OCI-LY3 (cell line): ENCODE measurements at regions not wholly inside any gene's neighbourhood (a gene's known extent, or its start where the extent isn't known, plus 50 kb on each side); places are given as distances from the start of the nearest gene placed in this dataset.

Source experiments
- H2AFZ ChIP-seq: fragments of 200-600, 300-600 bp; shearing (Covaris generic); 2 replicates; pipeline ENCODE4 v1.6.0; 2014; ENCODE audit warnings: antibody characterized with exemption, low read depth, low read length
- H3K27ac ChIP-seq: fragments of 200-600, 300-600 bp; sonication (generic); 2 replicates; pipeline ENCODE4 v1.5.1; 2014; ENCODE audit warnings: mild to moderate bottlenecking, low read length, moderate library complexity, mixed read lengths
- H3K27me3 ChIP-seq: fragments of 200-600, 300-600 bp; sonication (generic); 2 replicates; pipeline ENCODE4 v1.6.1; 2014; ENCODE audit warnings: low read depth, low read length, mixed read lengths
- H3K36me3 ChIP-seq: fragments of 200-600, 300-600 bp; sonication (generic); replicated peaks from 2 replicates; pipeline ENCODE3; 2014; ENCODE audit warnings: low read depth, low read length, mixed read lengths
- H3K4me1 ChIP-seq: fragments of 300-600, 200-600 bp; sonication (generic); 2 replicates; pipeline ENCODE4 v1.6.1; 2014; ENCODE audit warnings: low read length, mixed read lengths
- H3K4me2 ChIP-seq: fragments of 200-600, 300-600 bp; sonication (generic); 2 replicates; pipeline ENCODE4 v1.6.1; 2014; ENCODE audit warnings: low read length, mixed read lengths
- H3K4me3 ChIP-seq: fragments of 300-600, 200-600 bp; sonication (generic); 2 replicates; pipeline ENCODE4 v1.5.1; 2014; ENCODE audit warnings: antibody characterized with exemption, mild to moderate bottlenecking, low read length, moderate library complexity
- H3K79me2 ChIP-seq: fragments of 300-600, 200-600 bp; shearing (Covaris generic); 2 replicates; pipeline ENCODE4 v1.6.1; 2014; ENCODE audit warnings: mild to moderate bottlenecking, low read length, mixed read lengths
- H3K9ac ChIP-seq: fragments of 300-600, 200-600 bp; shearing (Covaris generic); 2 replicates; pipeline ENCODE4 v1.6.0; 2014; ENCODE audit warnings: mild to moderate bottlenecking, low read length, moderate library complexity
- H3K9me3 ChIP-seq: fragments of 200-600, 300-600 bp; shearing (Covaris generic); 2 replicates; pipeline ENCODE4 v1.6.1; 2014; ENCODE audit warnings: low read length, mixed read lengths; ENCODE audit not compliant: insufficient read depth
- H4K20me1 ChIP-seq: fragments of 200-600, 300-600 bp; sonication (generic); 2 replicates; pipeline ENCODE4 v1.6.1; 2016; ENCODE audit warnings: low read length, mixed read lengths; ENCODE audit not compliant: insufficient read depth
- CTCF ChIP-seq: fragments of 200-600, 300-600 bp; sonication (generic); IDR thresholded peaks from 2 replicates; pipeline ENCODE4 v1.5.1; 2014; ENCODE audit warnings: antibody characterized with exemption, low read length, low read depth
- EZH2phosphoT487 ChIP-seq: fragments of 200-600 bp; shearing (Covaris generic); IDR thresholded peaks from 2 replicates; pipeline ENCODE4 v1.6.1; 2018; ENCODE audit warnings: antibody characterized with exemption, mixed run types, low read depth

- Histone ChIP-seq H3K4me1 (peaks cover 27% of the 10 kb centered on the region), H3K27ac (no peak overlapping the region), H3K9ac (no peak overlapping the region), H3K27me3 (no peaks in the 10 kb centered on the region), H3K79me2 (no peaks in the 10 kb centered on the region), H3K36me3 (no peaks in the 10 kb centered on the region), H3K4me3 (no peak overlapping the region), H4K20me1 (no peaks in the 10 kb centered on the region), H3K9me3 (no peaks in the 10 kb centered on the region), H2AFZ (no peak overlapping the region), H3K4me2 (peak overlapping the region; percentile 53; the same call in 1 of the 2 replicates)
- TF ChIP-seq CTCF (no peak), EZH2phosphoT487 (no peak)
Observed at GRCh38 chr1:184298440-184299405, 88.1 kb upstream of the C1orf21 start.

GRCh38 chr1:184299406-184299790 lies 87.4 kb upstream of the C1orf21 start:
- no peaks in the 10 kb centered on the region for H3K36me3 ChIP-seq
- H3K27me3 ChIP-seq, result no peaks in the 10 kb centered on the region
- TF ChIP-seq EZH2phosphoT487 (no peak), CTCF (no peak)
- H3K4me2 ChIP-seq, result peak overlapping the region; percentile 53
- H3K9me3 ChIP-seq, result no peaks in the 10 kb centered on the region
- H3K4me1 ChIP-seq, result peaks cover 27% of the 10 kb centered on the region
- no peaks in the 10 kb centered on the region for H4K20me1 ChIP-seq
- no peak overlapping the region for H2AFZ ChIP-seq
- peak overlapping the region; percentile 29 for H3K4me3 ChIP-seq
- no peak overlapping the region for H3K9ac ChIP-seq
- no peaks in the 10 kb centered on the region for H3K79me2 ChIP-seq
- peak overlapping the region; percentile 41; the same call in 1 of the 2 replicates for H3K27ac ChIP-seq

- Histone ChIP-seq H3K79me2 (no peaks in the 10 kb centered on the region), H3K4me2 (peak overlapping the region; percentile 53), H2AFZ (no peak overlapping the region), H3K9me3 (no peaks in the 10 kb centered on the region), H3K4me1 (peaks cover 27% of the 10 kb centered on the region), H3K27ac (peak overlapping the region; percentile 41), H3K36me3 (no peaks in the 10 kb centered on the region), H3K9ac (no peak overlapping the region), H3K4me3 (peak overlapping the region; percentile 29), H4K20me1 (no peaks in the 10 kb centered on the region), H3K27me3 (no peaks in the 10 kb centered on the region)
- no peak for TF ChIP-seq EZH2phosphoT487
- no peak for TF ChIP-seq CTCF
Observed at GRCh38 chr1:184299796-184300195, 87.0 kb upstream of the C1orf21 start.

GRCh38 chr1:184300446-184300845 lies 86.4 kb upstream of the C1orf21 start:
- no peaks in the 10 kb centered on the region for H3K27me3 ChIP-seq
- H3K4me3 ChIP-seq, result peak overlapping the region; percentile 29
- H3K9me3 ChIP-seq, result no peaks in the 10 kb centered on the region
- peak overlapping the region; percentile 53 for H3K4me2 ChIP-seq
- no peaks in the 10 kb centered on the region for H3K36me3 ChIP-seq
- no peak for TF ChIP-seq CTCF
- TF ChIP-seq EZH2phosphoT487, result no peak
- H4K20me1 ChIP-seq, result no peaks in the 10 kb centered on the region
- H3K4me1 ChIP-seq, result peaks cover 27% of the 10 kb centered on the region
- H3K79me2 ChIP-seq, result no peaks in the 10 kb centered on the region
- no peak overlapping the region for H2AFZ ChIP-seq
- H3K27ac ChIP-seq, result peak overlapping the region; percentile 41
- no peak overlapping the region for H3K9ac ChIP-seq
